ENCODE measurements at regions not wholly inside any gene's neighbourhood (a gene's known extent, or its start where the extent isn't known, plus 50 kb on each side); places are given as distances from the start of the nearest gene placed in this dataset.

- TF ChIP-seq CTCF (IDR thresholded peaks at IDR 0.05): no peak
- intact Hi-C loops (cut with micrococcal nuclease): no loop called here
- ATAC-seq (no peak), DNase-seq (no peak)
- H3K4me1 Mint-ChIP-seq (ENCODE audit: low read depth): no peaks in the 10 kb centered on the region
- H3K27ac Mint-ChIP-seq: no peak overlapping the region
- H3K27me3 Mint-ChIP-seq: peaks cover 4% of the 10 kb centered on the region
- CTCF ChIA-PET: no interaction called here
- no peaks in the 10 kb centered on the region for H3K9me3 Mint-ChIP-seq
- POLR2A ChIA-PET: no interaction called here
- no peak overlapping the region for H3K4me3 Mint-ChIP-seq
- no peaks in the 10 kb centered on the region for H3K36me3 Mint-ChIP-seq (ENCODE audit: low read depth)
These were observed 61.5 kb downstream of the PRSS23 start for GRCh38 chr11:86861810-86862209.

- CTCF ChIA-PET: no interaction called here
These were observed 63.1 kb downstream of the PRSS23 start for GRCh38 chr11:86863476-86863875.

DNA sequence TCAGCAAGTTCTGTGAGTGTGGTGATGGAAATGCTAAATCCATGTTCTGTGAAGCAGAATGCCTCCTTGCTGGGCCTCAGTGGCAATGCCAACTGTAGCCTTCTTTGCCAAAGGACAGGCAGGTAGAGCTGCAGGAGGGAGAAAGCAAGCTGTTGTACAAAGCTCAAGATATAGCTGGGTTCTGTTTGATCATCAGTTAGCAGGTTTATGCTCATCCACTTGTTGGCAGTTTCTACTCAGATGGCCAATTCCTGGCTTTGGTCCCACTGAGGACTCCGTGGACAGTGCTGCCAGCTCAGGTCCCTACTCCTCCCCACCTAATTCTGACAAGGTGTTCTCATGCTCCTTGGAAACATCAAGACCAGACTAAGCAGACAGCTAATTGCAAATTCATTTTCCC lies 65.1 kb downstream of the PRSS23 start:
- Mint-ChIP-seq H3K27me3 (no peaks in the 10 kb centered on the region), H3K9me3 (no peaks in the 10 kb centered on the region), H3K36me3 (ENCODE audit: low read depth) (no peaks in the 10 kb centered on the region), H3K27ac (no peak overlapping the region), H3K4me3 (no peak overlapping the region), H3K4me1 (ENCODE audit: low read depth) (no peaks in the 10 kb centered on the region)
- no peak for TF ChIP-seq CTCF (IDR thresholded peaks at IDR 0.05)
- DNase-seq: no peak
- ChIA-PET CTCF (interaction anchor here (1.0 kb wide), 1 partner anchor 105 kb away, joined by 3 read pairs; no protein-coding TSS in a partner anchor), POLR2A (no interaction called here)
- intact Hi-C loops (cut with micrococcal nuclease): no loop called here
- no peak for ATAC-seq

More at GRCh38 chr11:86863476-86863875, 63.1 kb downstream of the PRSS23 start:
- H3K9me3 Mint-ChIP-seq: no peaks in the 10 kb centered on the region
- POLR2A ChIA-PET: no interaction called here
- H3K36me3 Mint-ChIP-seq (ENCODE audit: low read depth): no peaks in the 10 kb centered on the region
- no peak overlapping the region for H3K4me3 Mint-ChIP-seq
- DNase-seq (no peak), ATAC-seq (no peak)
- intact Hi-C loops (cut with micrococcal nuclease): no loop called here
- no peak for TF ChIP-seq CTCF (IDR thresholded peaks at IDR 0.05)
- H3K4me1 Mint-ChIP-seq (ENCODE audit: low read depth): no peaks in the 10 kb centered on the region
- no peak overlapping the region for H3K27ac Mint-ChIP-seq
- H3K27me3 Mint-ChIP-seq: peaks cover 3% of the 10 kb centered on the region

DNA sequence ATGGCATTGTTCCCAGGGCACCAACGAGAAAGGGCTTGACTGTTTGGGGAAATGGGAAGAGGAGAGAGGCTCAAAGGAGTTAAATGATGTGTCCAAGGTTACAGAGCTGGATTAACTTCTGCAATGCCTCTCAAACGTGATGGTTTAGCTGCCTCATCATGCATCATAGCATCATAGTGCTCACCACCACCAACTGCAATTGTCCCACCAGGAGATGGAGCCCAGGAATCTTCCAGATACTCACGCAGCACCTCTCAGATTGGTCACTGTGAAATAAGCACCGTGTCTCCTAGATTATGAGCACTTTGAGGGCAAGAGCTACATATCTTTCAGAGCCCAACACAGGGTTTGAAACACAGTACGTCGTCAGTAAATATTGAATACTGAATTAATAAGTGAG lies 69.2 kb downstream of the PRSS23 start:
- intact Hi-C loops (cut with micrococcal nuclease): no loop called here
- CTCF ChIA-PET: interaction anchor here (0.8 to 3.5 kb wide), 12 partner anchors 22 to 551 kb away, joined by 3 to 23 read pairs (median 4); no protein-coding TSS in a partner anchor
- no peak overlapping the region for H3K27ac Mint-ChIP-seq

More for the DNA sequence above, 69.2 kb downstream of the PRSS23 start:
- TF ChIP-seq CTCF (IDR thresholded peaks at IDR 0.05): no peak
- Mint-ChIP-seq H3K36me3 (ENCODE audit: low read depth) (no peaks in the 10 kb centered on the region), H3K9me3 (no peaks in the 10 kb centered on the region), H3K27me3 (peaks cover 3% of the 10 kb centered on the region), H3K4me1 (ENCODE audit: low read depth) (no peaks in the 10 kb centered on the region), H3K4me3 (no peak overlapping the region)
- POLR2A ChIA-PET: no interaction called here
- DNase-seq (no peak), ATAC-seq (no peak)
